Fibroblast of lung (primary cell): ENCODE measurements at regions not wholly inside any gene's neighbourhood (a gene's known extent, or its start where the extent isn't known, plus 50 kb on each side); places are given as distances from the start of the nearest gene placed in this dataset.
A peak's percentile ranks its signal among the peaks of the same experiment; 100 is the strongest.
"Not testable (repeated sequence)": the region's sequence is repeated elsewhere in the genome, so short reads cannot be mapped to it uniquely, and the experiment has no call there.

ENCODE experiments used
- DNase-seq, 2 donors: peaks; one replicate each; pipeline versions ENCODE4 v3.0.0 to v3.0.0-alpha.2; 2010; ENCODE audit warnings: low read depth in 2 of 2
- H2AFZ ChIP-seq: 2 replicates; pipeline ENCODE4 v1.5.1; 2012; ENCODE audit warnings: low read length, control low read depth, inconsistent platforms
- H3K27ac ChIP-seq: 2 replicates; pipeline ENCODE4 v1.5.1; 2011; ENCODE audit warnings: low read length, control low read depth; ENCODE audit not compliant: insufficient read depth
- H3K27me3 ChIP-seq: 2 replicates; pipeline ENCODE4 v1.5.1; 2011; ENCODE audit warnings: mild to moderate bottlenecking, low read length; ENCODE audit not compliant: control insufficient read depth, insufficient read depth
- H3K36me3 ChIP-seq: 2 replicates; pipeline ENCODE4 v1.5.1; 2011; ENCODE audit warnings: low read length; ENCODE audit not compliant: control insufficient read depth, insufficient read depth
- H3K4me1 ChIP-seq: 2 replicates; pipeline ENCODE4 v1.5.1; 2011; ENCODE audit warnings: low read length; ENCODE audit not compliant: control insufficient read depth, insufficient read depth; ENCODE audit errors: extremely low read depth
- H3K4me2 ChIP-seq: 2 replicates; pipeline ENCODE4 v1.5.1; 2011; ENCODE audit warnings: low read length, control low read depth; ENCODE audit not compliant: insufficient read depth; ENCODE audit errors: extremely low read depth
- H3K4me3 ChIP-seq, 4 experiments: fragments of 200-600 bp in 1 of 4; sonication (generic) in 1 of 4; replicated peaks in 1 of 4; 2 replicates each; pipeline ENCODE4 v1.5.1; 2011 to 2016; ENCODE audit warnings: low read length in 4 of 4, low read depth in 3 of 4, mild to moderate bottlenecking in 3 of 4, control low read depth in 2 of 4, inconsistent platforms in 1 of 4, mixed read lengths in 1 of 4; ENCODE audit not compliant: insufficient read depth in 1 of 4; ENCODE audit errors: control extremely low read depth in 1 of 4
- H3K79me2 ChIP-seq: 2 replicates; pipeline ENCODE4 v1.5.1; 2012; ENCODE audit warnings: mild to moderate bottlenecking, low read length, inconsistent platforms; ENCODE audit not compliant: control insufficient read depth, insufficient read depth
- H3K9ac ChIP-seq: 2 replicates; pipeline ENCODE4 v1.5.1; 2011; ENCODE audit warnings: mild to moderate bottlenecking, low read length, control low read depth; ENCODE audit not compliant: insufficient read depth
- H3K9me3 ChIP-seq: 2 replicates; pipeline ENCODE4 v1.5.1; 2012; ENCODE audit warnings: low read depth, low read length; ENCODE audit not compliant: control insufficient read depth, insufficient read depth
- H4K20me1 ChIP-seq: 2 replicates; pipeline ENCODE4 v1.5.1; 2011; ENCODE audit warnings: low read length; ENCODE audit not compliant: control insufficient read depth, insufficient read depth; ENCODE audit errors: extremely low read depth
- EZH2 ChIP-seq: IDR thresholded peaks from 2 replicates; pipeline ENCODE4 v1.5.1; 2012; ENCODE audit warnings: low read length, control low read depth, mild to moderate bottlenecking; ENCODE audit errors: missing control alignments
- TF ChIP-seq, protein P1 (sequence below), 2 donors: IDR thresholded peaks in 1 of 2; conservative IDR thresholded peaks in 1 of 2; 1 replicate in 1 of 2; 2 replicates in 1 of 2; pipeline ENCODE4 v1.5.1; 2011 to 2012; ENCODE audit warnings: low read length in 2 of 2, control low read depth in 1 of 2, inconsistent platforms in 1 of 2, low read depth in 1 of 2, mild to moderate bottlenecking in 1 of 2

DNA sequence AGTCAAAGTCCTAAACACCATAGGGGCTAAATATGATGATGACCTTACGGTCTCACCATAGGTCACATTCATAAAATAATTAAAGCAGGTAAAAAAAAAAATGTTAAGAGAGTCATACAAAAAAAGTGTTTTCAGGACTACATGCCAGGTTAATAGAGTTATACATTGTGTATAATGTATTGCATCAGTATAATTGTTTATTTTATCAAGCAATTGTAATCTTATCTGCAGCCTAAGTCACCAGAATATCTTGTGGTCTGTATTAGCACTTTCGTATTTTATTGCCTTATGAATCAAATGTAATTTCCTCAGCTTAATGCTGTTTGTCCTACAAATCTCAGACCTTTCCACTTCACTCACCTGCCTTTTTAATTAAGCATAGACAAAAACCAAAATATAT is 972.9 kb upstream of the PCDH20 start:
- H3K4me2 ChIP-seq = no peak overlapping the region
- H4K20me1 ChIP-seq = no peaks in the 10 kb centered on the region
- H3K36me3 ChIP-seq = no peaks in the 10 kb centered on the region
- no peak overlapping the region for H3K27ac ChIP-seq
- H3K9me3 ChIP-seq = no peaks in the 10 kb centered on the region
- no peak overlapping the region for H3K9ac ChIP-seq
- no peaks in the 10 kb centered on the region for H3K27me3 ChIP-seq
- H3K79me2 ChIP-seq = no peaks in the 10 kb centered on the region
- peak in 1 of 2 donors; percentile 38 for DNase-seq
- no peak overlapping the region for H2AFZ ChIP-seq
- TF ChIP-seq EZH2 = no peak
- TF ChIP-seq, protein P1, sequence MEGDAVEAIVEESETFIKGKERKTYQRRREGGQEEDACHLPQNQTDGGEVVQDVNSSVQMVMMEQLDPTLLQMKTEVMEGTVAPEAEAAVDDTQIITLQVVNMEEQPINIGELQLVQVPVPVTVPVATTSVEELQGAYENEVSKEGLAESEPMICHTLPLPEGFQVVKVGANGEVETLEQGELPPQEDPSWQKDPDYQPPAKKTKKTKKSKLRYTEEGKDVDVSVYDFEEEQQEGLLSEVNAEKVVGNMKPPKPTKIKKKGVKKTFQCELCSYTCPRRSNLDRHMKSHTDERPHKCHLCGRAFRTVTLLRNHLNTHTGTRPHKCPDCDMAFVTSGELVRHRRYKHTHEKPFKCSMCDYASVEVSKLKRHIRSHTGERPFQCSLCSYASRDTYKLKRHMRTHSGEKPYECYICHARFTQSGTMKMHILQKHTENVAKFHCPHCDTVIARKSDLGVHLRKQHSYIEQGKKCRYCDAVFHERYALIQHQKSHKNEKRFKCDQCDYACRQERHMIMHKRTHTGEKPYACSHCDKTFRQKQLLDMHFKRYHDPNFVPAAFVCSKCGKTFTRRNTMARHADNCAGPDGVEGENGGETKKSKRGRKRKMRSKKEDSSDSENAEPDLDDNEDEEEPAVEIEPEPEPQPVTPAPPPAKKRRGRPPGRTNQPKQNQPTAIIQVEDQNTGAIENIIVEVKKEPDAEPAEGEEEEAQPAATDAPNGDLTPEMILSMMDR (conservative IDR thresholded peaks at IDR 0.05 in 1 of 2, IDR thresholded peaks at IDR 0.05 in 1 of 2; ENCODE audit: low read depth in 1 of 2, low read length in 2 of 2) = no peak
- no peak overlapping the region for H3K4me3 ChIP-seq
- H3K4me1 ChIP-seq = no peaks in the 10 kb centered on the region

DNA sequence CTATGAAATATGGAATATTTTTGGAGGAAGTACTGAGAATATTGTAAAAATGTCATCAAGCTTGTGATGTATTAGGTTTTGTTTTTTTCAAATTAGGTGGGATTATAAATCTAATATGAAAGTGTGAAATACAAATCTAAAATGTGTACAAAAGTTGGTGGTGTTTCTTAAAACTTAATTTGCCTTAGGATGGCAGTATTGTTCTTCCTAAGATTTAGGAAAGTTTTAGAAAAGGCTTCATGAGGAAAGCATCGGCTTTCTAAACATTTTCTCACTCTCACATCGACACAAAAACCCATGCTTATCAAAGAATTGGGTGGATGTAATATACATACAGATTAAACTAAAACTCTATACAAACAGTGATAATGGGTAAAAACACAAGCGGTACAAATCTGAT is 972.0 kb upstream of the PCDH20 start:
- no peaks in the 10 kb centered on the region for H3K9me3 ChIP-seq
- H3K79me2 ChIP-seq = no peaks in the 10 kb centered on the region
- no peaks in the 10 kb centered on the region for H3K27me3 ChIP-seq
- DNase-seq = peak in 1 of 2 donors; percentile 64
- H3K27ac ChIP-seq = no peak overlapping the region
- H2AFZ ChIP-seq = no peak overlapping the region
- no peaks in the 10 kb centered on the region for H4K20me1 ChIP-seq
- no peak for TF ChIP-seq EZH2
- TF ChIP-seq, protein P1 (conservative IDR thresholded peaks at IDR 0.05 in 1 of 2, IDR thresholded peaks at IDR 0.05 in 1 of 2; ENCODE audit: low read depth in 1 of 2, low read length in 2 of 2) = peak in 1 of 2 donors; percentile 26
- no peaks in the 10 kb centered on the region for H3K36me3 ChIP-seq
- no peak overlapping the region for H3K4me3 ChIP-seq
- H3K4me1 ChIP-seq = no peaks in the 10 kb centered on the region
- H3K4me2 ChIP-seq = no peak overlapping the region
- no peak overlapping the region for H3K9ac ChIP-seq

DNA sequence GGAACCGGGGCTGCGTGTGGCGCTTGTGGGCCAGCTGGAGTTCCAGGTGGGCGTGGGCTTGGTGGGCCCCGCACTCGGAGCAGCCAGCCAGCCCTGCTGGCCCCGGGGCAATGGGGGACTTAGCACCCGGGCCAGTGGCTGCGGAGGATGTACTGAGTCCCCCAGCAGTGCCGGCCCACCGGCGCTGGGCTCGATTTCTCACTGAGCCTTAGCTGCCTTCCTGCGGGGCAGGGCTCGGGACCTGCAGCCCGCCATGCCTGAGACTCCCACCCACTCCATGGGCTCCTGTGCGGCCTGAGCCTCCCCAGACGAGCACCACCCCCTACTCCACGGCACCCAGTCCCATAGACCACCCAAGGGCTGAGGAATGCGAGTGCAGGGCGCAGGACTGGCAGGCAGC is 963.6 kb upstream of the PCDH20 start:
- H3K36me3 ChIP-seq, H3K27ac ChIP-seq, H3K27me3 ChIP-seq, H3K79me2 ChIP-seq, DNase-seq, H3K4me2 ChIP-seq, H3K4me3 ChIP-seq, H3K4me1 ChIP-seq, H4K20me1 ChIP-seq, H3K9me3 ChIP-seq, H2AFZ ChIP-seq, H3K9ac ChIP-seq: not testable (repeated sequence)
